ENCODE measurements at regions not wholly inside any gene's neighbourhood (a gene's known extent, or its start where the extent isn't known, plus 50 kb on each side); places are given as distances from the start of the nearest gene placed in this dataset.

DNA sequence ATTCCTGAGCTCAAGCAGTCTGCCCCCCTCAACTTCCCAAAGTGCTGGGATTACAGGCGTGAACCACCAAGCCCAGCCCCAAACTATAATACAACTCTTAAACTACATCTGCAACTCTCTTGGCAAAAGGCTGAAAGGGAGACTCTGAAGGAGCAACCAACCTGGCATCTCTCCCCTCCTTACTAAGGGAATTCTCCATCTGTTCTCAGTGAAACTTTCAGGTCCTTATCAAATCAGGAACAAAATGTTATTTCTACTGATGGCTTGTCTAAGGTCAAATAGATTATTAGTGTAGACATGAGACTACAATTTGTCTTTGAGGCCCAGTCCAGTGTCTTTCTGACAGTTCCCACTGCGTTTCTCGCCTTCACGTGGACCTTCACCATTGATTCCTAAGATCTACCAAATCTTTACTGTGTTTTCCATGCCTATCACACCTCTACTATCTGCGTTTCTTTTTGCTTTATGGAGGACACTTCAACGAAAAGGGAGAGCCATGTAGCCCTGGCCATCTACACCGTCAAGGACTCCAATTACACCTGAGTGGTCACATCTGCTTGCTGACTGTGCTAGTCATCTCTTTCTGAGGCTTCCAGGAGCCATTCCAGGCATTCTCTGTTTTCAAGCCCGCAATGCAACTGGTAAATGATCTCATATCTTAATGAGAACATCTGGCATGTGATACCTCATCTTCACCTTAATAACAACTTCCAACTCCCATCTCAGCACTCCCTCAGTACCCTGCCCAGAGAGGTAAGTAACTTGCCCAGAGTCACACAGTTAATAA lies 405.7 kb upstream of the CITED2 start:
- no peaks in the 10 kb centered on the region for H3K79me2 ChIP-seq (ENCODE audit: low read length)
- no peak overlapping the region for H2AFZ ChIP-seq (ENCODE audit: low read length)
- no peak overlapping the region for H3K27ac ChIP-seq (ENCODE audit: low read length)
- H3K9me2 ChIP-seq (replicated peaks; ENCODE audit: insufficient read depth, low read length), result no peaks in the 10 kb centered on the region
- no peaks in the 10 kb centered on the region for H3K9me3 ChIP-seq (replicated peaks; ENCODE audit: insufficient read depth, low read length)
- no peak overlapping the region for H3K9ac ChIP-seq (ENCODE audit: low read length)
- no peak overlapping the region for H3K4me2 ChIP-seq (ENCODE audit: low read depth, low read length)
- H3K27me3 ChIP-seq (replicated peaks; ENCODE audit: insufficient read depth, low read length), result no peaks in the 10 kb centered on the region
- DNase-seq, result no peak
- TF ChIP-seq EZH2 (optimal IDR thresholded peaks at IDR 0.05; ENCODE audit: low read depth, low read length), result no peak
- TF ChIP-seq, protein P1, sequence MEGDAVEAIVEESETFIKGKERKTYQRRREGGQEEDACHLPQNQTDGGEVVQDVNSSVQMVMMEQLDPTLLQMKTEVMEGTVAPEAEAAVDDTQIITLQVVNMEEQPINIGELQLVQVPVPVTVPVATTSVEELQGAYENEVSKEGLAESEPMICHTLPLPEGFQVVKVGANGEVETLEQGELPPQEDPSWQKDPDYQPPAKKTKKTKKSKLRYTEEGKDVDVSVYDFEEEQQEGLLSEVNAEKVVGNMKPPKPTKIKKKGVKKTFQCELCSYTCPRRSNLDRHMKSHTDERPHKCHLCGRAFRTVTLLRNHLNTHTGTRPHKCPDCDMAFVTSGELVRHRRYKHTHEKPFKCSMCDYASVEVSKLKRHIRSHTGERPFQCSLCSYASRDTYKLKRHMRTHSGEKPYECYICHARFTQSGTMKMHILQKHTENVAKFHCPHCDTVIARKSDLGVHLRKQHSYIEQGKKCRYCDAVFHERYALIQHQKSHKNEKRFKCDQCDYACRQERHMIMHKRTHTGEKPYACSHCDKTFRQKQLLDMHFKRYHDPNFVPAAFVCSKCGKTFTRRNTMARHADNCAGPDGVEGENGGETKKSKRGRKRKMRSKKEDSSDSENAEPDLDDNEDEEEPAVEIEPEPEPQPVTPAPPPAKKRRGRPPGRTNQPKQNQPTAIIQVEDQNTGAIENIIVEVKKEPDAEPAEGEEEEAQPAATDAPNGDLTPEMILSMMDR (IDR thresholded peaks at IDR 0.05; ENCODE audit: low read length), result no peak
- no peak for TF ChIP-seq EZH2phosphoT487 (IDR thresholded peaks at IDR 0.05; ENCODE audit: low read length)
- H3K36me3 ChIP-seq (replicated peaks; ENCODE audit: insufficient read depth, low read length), result no peaks in the 10 kb centered on the region
- no peaks in the 10 kb centered on the region for H3K4me1 ChIP-seq (ENCODE audit: low read length)
- H3F3A ChIP-seq (ENCODE audit: insufficient read depth, low read length), result no peaks in the 10 kb centered on the region
- no peak overlapping the region for H3K4me3 ChIP-seq (ENCODE audit: low read length)
- H4K20me1 ChIP-seq (ENCODE audit: insufficient read depth, low read length), result no peaks in the 10 kb centered on the region

DNA sequence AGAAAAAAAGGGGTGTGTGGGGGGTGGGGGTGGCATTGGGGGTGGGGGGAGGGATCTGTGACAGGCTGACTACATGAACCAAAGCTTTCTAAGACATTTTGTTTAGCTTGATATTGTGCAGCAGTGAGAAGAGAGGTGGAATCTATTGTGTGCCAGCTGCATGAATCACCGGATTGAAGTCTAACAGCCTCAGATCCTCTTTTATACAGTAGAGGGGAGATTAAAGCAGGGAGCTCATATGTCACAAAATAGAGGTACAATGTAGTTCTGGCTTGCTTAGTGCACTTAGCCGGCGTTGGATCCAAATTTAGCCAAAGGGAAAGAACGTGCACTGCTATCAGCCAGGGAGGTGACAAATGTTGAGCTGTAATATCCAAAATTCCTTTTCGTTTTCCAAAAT lies 404.2 kb upstream of the CITED2 start:
- no peaks in the 10 kb centered on the region for H4K20me1 ChIP-seq (ENCODE audit: insufficient read depth, low read length)
- no peak overlapping the region for H3K4me2 ChIP-seq (ENCODE audit: low read depth, low read length)
- no peaks in the 10 kb centered on the region for H3K4me1 ChIP-seq (ENCODE audit: low read length)
- no peak overlapping the region for H3K27ac ChIP-seq (ENCODE audit: low read length)
- H3K36me3 ChIP-seq (replicated peaks; ENCODE audit: insufficient read depth, low read length), result no peaks in the 10 kb centered on the region
- no peak for DNase-seq
- H3K4me3 ChIP-seq (ENCODE audit: low read length), result no peak overlapping the region
- TF ChIP-seq EZH2phosphoT487 (IDR thresholded peaks at IDR 0.05; ENCODE audit: low read length), result no peak
- no peak for TF ChIP-seq EZH2 (optimal IDR thresholded peaks at IDR 0.05; ENCODE audit: low read depth, low read length)
- TF ChIP-seq, protein P1 (IDR thresholded peaks at IDR 0.05; ENCODE audit: low read length), result no peak
- no peaks in the 10 kb centered on the region for H3K9me3 ChIP-seq (replicated peaks; ENCODE audit: insufficient read depth, low read length)
- H3K79me2 ChIP-seq (ENCODE audit: low read length), result no peaks in the 10 kb centered on the region
- H3K9me2 ChIP-seq (replicated peaks; ENCODE audit: insufficient read depth, low read length), result no peaks in the 10 kb centered on the region
- no peak overlapping the region for H2AFZ ChIP-seq (ENCODE audit: low read length)
- H3F3A ChIP-seq (ENCODE audit: insufficient read depth, low read length), result no peaks in the 10 kb centered on the region
- no peaks in the 10 kb centered on the region for H3K27me3 ChIP-seq (replicated peaks; ENCODE audit: insufficient read depth, low read length)
- H3K9ac ChIP-seq (ENCODE audit: low read length), result no peak overlapping the region

DNA sequence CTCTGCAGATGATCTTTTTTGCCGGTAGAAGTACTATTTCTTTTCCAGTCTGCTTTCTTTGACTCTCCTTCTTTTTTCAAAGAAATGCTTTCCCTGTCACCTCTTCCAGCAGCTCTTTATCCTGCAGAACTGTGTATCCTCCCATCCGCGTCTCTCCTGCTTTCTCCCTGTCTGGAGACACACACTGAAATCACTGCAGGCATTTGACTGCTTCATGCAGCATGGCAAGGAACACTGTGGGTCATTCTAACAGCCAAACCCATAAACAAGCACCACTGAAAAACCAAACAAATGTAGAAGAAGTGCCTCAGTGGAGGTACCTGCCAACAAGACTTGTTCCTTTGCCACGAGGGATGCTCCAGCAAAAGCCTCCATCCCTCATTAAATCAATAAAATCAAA lies 403.7 kb upstream of the CITED2 start:
- Histone ChIP-seq H2AFZ (ENCODE audit: low read length) (no peak overlapping the region), H3K4me2 (ENCODE audit: low read depth, low read length) (no peak overlapping the region), H4K20me1 (ENCODE audit: insufficient read depth, low read length) (no peaks in the 10 kb centered on the region), H3F3A (ENCODE audit: insufficient read depth, low read length) (no peaks in the 10 kb centered on the region), H3K9me2 (replicated peaks; ENCODE audit: insufficient read depth, low read length) (no peaks in the 10 kb centered on the region), H3K36me3 (replicated peaks; ENCODE audit: insufficient read depth, low read length) (no peaks in the 10 kb centered on the region), H3K27ac (ENCODE audit: low read length) (no peak overlapping the region), H3K27me3 (replicated peaks; ENCODE audit: insufficient read depth, low read length) (no peaks in the 10 kb centered on the region), H3K4me1 (ENCODE audit: low read length) (no peaks in the 10 kb centered on the region), H3K4me3 (ENCODE audit: low read length) (no peak overlapping the region), H3K79me2 (ENCODE audit: low read length) (no peaks in the 10 kb centered on the region), H3K9ac (ENCODE audit: low read length) (no peak overlapping the region), H3K9me3 (replicated peaks; ENCODE audit: insufficient read depth, low read length) (no peaks in the 10 kb centered on the region)
- TF ChIP-seq, protein P1 (IDR thresholded peaks at IDR 0.05; ENCODE audit: low read length), result no peak
- TF ChIP-seq EZH2 (optimal IDR thresholded peaks at IDR 0.05; ENCODE audit: low read depth, low read length) (no peak), EZH2phosphoT487 (IDR thresholded peaks at IDR 0.05; ENCODE audit: low read length) (no peak)
- no peak for DNase-seq
